ENCODE measurements at regions not wholly inside any gene's neighbourhood (a gene's known extent, or its start where the extent isn't known, plus 50 kb on each side); places are given as distances from the start of the nearest gene placed in this dataset.

DNA sequence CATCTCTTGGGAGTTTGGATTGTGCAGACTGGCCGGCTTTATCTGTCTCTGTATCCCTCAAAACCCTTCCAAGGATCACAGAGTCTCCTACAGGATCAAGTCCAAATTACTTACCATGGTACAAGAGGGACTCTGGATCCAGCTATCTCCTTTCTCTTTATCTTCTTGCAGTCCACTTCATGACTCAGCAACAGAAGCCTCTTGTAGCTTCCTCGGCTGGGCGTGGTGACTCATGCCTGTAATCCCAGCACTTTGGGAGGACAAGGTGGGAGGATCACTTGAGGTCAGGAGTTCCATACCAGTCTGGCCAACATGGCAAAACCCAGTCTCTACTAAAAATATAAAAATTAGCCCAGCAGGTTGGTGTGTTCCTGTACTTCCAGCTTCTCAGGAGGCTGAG lies 189.7 kb downstream of the BCAT1 start:
- Histone ChIP-seq H3K27me3 (ENCODE audit: insufficient read depth, low read depth, low read length) (no peaks in the 10 kb centered on the region), H3K4me3 (ENCODE audit: low read length) (no peak overlapping the region), H3K4me2 (ENCODE audit: low read length) (no peak overlapping the region), H3K36me3 (ENCODE audit: insufficient read depth, low read length) (no peaks in the 10 kb centered on the region), H4K20me1 (ENCODE audit: insufficient read depth) (no peaks in the 10 kb centered on the region), H3F3A (ENCODE audit: insufficient read depth, low read length, poor library complexity, severe bottlenecking) (no peaks in the 10 kb centered on the region), H3K27ac (ENCODE audit: low read length) (no peak overlapping the region), H3K9me2 (ENCODE audit: insufficient read depth, low read length) (no peaks in the 10 kb centered on the region), H3K9me3 (ENCODE audit: low read length) (no peaks in the 10 kb centered on the region), H3K79me2 (replicated peaks; ENCODE audit: insufficient read depth, low read length) (no peaks in the 10 kb centered on the region), H2AFZ (ENCODE audit: low read depth, low read length) (no peak overlapping the region), H3K9ac (ENCODE audit: low read length) (no peak overlapping the region)
- TF ChIP-seq SMC3 (conservative IDR thresholded peaks at IDR 0.05; ENCODE audit: poor library complexity) = no peak
- TF ChIP-seq MXI1 (conservative IDR thresholded peaks at IDR 0.05; ENCODE audit: poor library complexity, severe bottlenecking) = no peak
- TF ChIP-seq, protein P1, sequence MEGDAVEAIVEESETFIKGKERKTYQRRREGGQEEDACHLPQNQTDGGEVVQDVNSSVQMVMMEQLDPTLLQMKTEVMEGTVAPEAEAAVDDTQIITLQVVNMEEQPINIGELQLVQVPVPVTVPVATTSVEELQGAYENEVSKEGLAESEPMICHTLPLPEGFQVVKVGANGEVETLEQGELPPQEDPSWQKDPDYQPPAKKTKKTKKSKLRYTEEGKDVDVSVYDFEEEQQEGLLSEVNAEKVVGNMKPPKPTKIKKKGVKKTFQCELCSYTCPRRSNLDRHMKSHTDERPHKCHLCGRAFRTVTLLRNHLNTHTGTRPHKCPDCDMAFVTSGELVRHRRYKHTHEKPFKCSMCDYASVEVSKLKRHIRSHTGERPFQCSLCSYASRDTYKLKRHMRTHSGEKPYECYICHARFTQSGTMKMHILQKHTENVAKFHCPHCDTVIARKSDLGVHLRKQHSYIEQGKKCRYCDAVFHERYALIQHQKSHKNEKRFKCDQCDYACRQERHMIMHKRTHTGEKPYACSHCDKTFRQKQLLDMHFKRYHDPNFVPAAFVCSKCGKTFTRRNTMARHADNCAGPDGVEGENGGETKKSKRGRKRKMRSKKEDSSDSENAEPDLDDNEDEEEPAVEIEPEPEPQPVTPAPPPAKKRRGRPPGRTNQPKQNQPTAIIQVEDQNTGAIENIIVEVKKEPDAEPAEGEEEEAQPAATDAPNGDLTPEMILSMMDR (IDR thresholded peaks at IDR 0.05; ENCODE audit: poor library complexity, severe bottlenecking) = no peak
- no peak for TF ChIP-seq TAF1 (IDR thresholded peaks at IDR 0.05; ENCODE audit: low read depth)
- TF ChIP-seq RAD21 (conservative IDR thresholded peaks at IDR 0.05) = no peak
- TF ChIP-seq, protein P2, sequence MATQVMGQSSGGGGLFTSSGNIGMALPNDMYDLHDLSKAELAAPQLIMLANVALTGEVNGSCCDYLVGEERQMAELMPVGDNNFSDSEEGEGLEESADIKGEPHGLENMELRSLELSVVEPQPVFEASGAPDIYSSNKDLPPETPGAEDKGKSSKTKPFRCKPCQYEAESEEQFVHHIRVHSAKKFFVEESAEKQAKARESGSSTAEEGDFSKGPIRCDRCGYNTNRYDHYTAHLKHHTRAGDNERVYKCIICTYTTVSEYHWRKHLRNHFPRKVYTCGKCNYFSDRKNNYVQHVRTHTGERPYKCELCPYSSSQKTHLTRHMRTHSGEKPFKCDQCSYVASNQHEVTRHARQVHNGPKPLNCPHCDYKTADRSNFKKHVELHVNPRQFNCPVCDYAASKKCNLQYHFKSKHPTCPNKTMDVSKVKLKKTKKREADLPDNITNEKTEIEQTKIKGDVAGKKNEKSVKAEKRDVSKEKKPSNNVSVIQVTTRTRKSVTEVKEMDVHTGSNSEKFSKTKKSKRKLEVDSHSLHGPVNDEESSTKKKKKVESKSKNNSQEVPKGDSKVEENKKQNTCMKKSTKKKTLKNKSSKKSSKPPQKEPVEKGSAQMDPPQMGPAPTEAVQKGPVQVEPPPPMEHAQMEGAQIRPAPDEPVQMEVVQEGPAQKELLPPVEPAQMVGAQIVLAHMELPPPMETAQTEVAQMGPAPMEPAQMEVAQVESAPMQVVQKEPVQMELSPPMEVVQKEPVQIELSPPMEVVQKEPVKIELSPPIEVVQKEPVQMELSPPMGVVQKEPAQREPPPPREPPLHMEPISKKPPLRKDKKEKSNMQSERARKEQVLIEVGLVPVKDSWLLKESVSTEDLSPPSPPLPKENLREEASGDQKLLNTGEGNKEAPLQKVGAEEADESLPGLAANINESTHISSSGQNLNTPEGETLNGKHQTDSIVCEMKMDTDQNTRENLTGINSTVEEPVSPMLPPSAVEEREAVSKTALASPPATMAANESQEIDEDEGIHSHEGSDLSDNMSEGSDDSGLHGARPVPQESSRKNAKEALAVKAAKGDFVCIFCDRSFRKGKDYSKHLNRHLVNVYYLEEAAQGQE (IDR thresholded peaks at IDR 0.05; ENCODE audit: borderline replicate concordance) = no peak
- no peak for TF ChIP-seq POLR2AphosphoS5 (IDR thresholded peaks at IDR 0.05)
- no peak for TF ChIP-seq EZH2 (IDR thresholded peaks at IDR 0.05; ENCODE audit: borderline replicate concordance, insufficient read depth, low read length, poor library complexity, severe bottlenecking)
- TF ChIP-seq EP300 (conservative IDR thresholded peaks at IDR 0.05; ENCODE audit: poor library complexity, severe bottlenecking) = no peak

DNA sequence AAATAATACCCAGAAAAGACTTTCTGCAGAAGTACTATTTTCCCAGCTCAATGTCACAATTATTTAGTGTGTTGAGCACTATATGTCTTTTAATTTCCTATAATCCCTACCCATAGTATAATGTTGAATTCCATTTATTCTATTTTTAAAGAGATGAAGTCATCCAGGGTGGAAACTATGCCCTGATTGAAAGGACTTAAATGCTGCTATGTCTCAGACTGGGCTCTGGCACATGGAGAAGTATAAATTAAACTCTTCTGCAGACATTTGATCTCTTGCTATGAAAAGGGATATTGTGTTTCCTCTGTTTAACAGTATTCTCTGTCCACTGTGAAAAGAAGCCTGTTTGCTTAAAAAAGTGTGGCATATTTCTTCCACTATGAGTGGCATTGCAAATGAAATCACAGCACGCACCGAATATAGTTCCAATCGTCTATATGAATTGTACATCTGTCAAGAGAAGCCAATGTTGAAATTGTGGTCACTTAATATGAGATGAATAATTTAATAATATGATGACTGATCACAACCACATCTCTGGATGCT lies 192.3 kb downstream of the BCAT1 start:
- Histone ChIP-seq H2AFZ (ENCODE audit: low read depth, low read length) (no peak overlapping the region), H3F3A (ENCODE audit: insufficient read depth, low read length, poor library complexity, severe bottlenecking) (no peaks in the 10 kb centered on the region), H3K4me2 (ENCODE audit: low read length) (no peak overlapping the region), H3K9me3 (ENCODE audit: low read length) (no peaks in the 10 kb centered on the region), H3K9ac (ENCODE audit: low read length) (no peak overlapping the region), H3K36me3 (ENCODE audit: insufficient read depth, low read length) (no peaks in the 10 kb centered on the region), H3K27ac (ENCODE audit: low read length) (no peak overlapping the region), H3K27me3 (ENCODE audit: insufficient read depth, low read depth, low read length) (no peaks in the 10 kb centered on the region), H3K79me2 (replicated peaks; ENCODE audit: insufficient read depth, low read length) (no peaks in the 10 kb centered on the region), H3K9me2 (ENCODE audit: insufficient read depth, low read length) (no peaks in the 10 kb centered on the region), H4K20me1 (ENCODE audit: insufficient read depth) (no peaks in the 10 kb centered on the region), H3K4me3 (ENCODE audit: low read length) (no peak overlapping the region)
- TF ChIP-seq, protein P1 (IDR thresholded peaks at IDR 0.05; ENCODE audit: poor library complexity, severe bottlenecking) = no peak
- TF ChIP-seq, protein P2 (IDR thresholded peaks at IDR 0.05; ENCODE audit: borderline replicate concordance) = no peak
